ENCODE measurements at regions not wholly inside any gene's neighbourhood (a gene's known extent, or its start where the extent isn't known, plus 50 kb on each side); places are given as distances from the start of the nearest gene placed in this dataset.

GRCh38 chr3:76643623-76644304 lies 396.1 kb upstream of the ROBO2 start:
- TF ChIP-seq CEBPB (IDR thresholded peaks at IDR 0.05) (no peak), EP300 (IDR thresholded peaks at IDR 0.05; ENCODE audit: borderline replicate concordance) (no peak), YY1 (IDR thresholded peaks at IDR 0.05; ENCODE audit: low read depth) (no peak), REST (IDR thresholded peaks at IDR 0.05; ENCODE audit: low read depth) (no peak), CREB1 (IDR thresholded peaks at IDR 0.05; ENCODE audit: low read depth) (no peak), TAF1 (IDR thresholded peaks at IDR 0.05; ENCODE audit: low read depth) (no peak), USF1 (IDR thresholded peaks at IDR 0.05) (no peak)
